GM19238 (cell line): ENCODE measurements at regions not wholly inside any gene's neighbourhood (a gene's known extent, or its start where the extent isn't known, plus 50 kb on each side); places are given as distances from the start of the nearest gene placed in this dataset.

Experiments
- DNase-seq: peaks from one replicate; pipeline ENCODE4 v3.0.0; 2011; ENCODE audit warnings: low spot score; ENCODE audit not compliant: insufficient read length

- no peak for DNase-seq
These were observed 51.4 kb upstream of the SCIN start for GRCh38 chr7:12518920-12519681.

- no peak for DNase-seq
These were observed 50.9 kb upstream of the SCIN start for GRCh38 chr7:12519682-12520009.
